ENCODE measurements at regions not wholly inside any gene's neighbourhood (a gene's known extent, or its start where the extent isn't known, plus 50 kb on each side); places are given as distances from the start of the nearest gene placed in this dataset.
A peak's percentile ranks its signal among the peaks of the same experiment; 100 is the strongest.

GRCh38 chr11:37484298-37484697, 886.3 kb upstream of the RAG2 start:
- Histone ChIP-seq H3K27me3 (ENCODE audit: control insufficient read depth, insufficient read depth, low read length) (no peaks in the 10 kb centered on the region), H3K36me3 (ENCODE audit: control insufficient read depth, insufficient read depth, low read length) (no peaks in the 10 kb centered on the region), H3K4me3 (ENCODE audit: low read depth, low read length) (no peak overlapping the region)
- TF ChIP-seq CTCF (IDR thresholded peaks at IDR 0.05; ENCODE audit: insufficient read depth, low read length, severe bottlenecking): no peak
- FAIRE-seq (no peak), DNase-seq (ENCODE audit: low read depth) (no peak)

GRCh38 chr11:37483761-37484160, 885.7 kb upstream of the RAG2 start:
- no peaks in the 10 kb centered on the region for H3K27me3 ChIP-seq (ENCODE audit: control insufficient read depth, insufficient read depth, low read length)
- DNase-seq (ENCODE audit: low read depth): no peak
- FAIRE-seq: no peak
- H3K36me3 ChIP-seq (ENCODE audit: control insufficient read depth, insufficient read depth, low read length): no peaks in the 10 kb centered on the region
- no peak overlapping the region for H3K4me3 ChIP-seq (ENCODE audit: low read depth, low read length)
- TF ChIP-seq CTCF (IDR thresholded peaks at IDR 0.05; ENCODE audit: insufficient read depth, low read length, severe bottlenecking): no peak

GRCh38 chr11:37474889-37475288, 876.9 kb upstream of the RAG2 start:
- H3K4me3 ChIP-seq (ENCODE audit: low read depth, low read length): no peak overlapping the region
- DNase-seq (ENCODE audit: low read depth): no peak
- FAIRE-seq: no peak
- H3K36me3 ChIP-seq (ENCODE audit: control insufficient read depth, insufficient read depth, low read length): no peaks in the 10 kb centered on the region
- no peak for TF ChIP-seq CTCF (IDR thresholded peaks at IDR 0.05; ENCODE audit: insufficient read depth, low read length, severe bottlenecking)
- no peaks in the 10 kb centered on the region for H3K27me3 ChIP-seq (ENCODE audit: control insufficient read depth, insufficient read depth, low read length)

GRCh38 chr11:37468344-37468743, 870.3 kb upstream of the RAG2 start:
- Histone ChIP-seq H3K27me3 (ENCODE audit: control insufficient read depth, insufficient read depth, low read length) (no peaks in the 10 kb centered on the region), H3K36me3 (ENCODE audit: control insufficient read depth, insufficient read depth, low read length) (no peaks in the 10 kb centered on the region), H3K4me3 (ENCODE audit: low read depth, low read length) (no peak overlapping the region)
- no peak for FAIRE-seq
- DNase-seq (ENCODE audit: low read depth): peak; percentile 2
- TF ChIP-seq CTCF (IDR thresholded peaks at IDR 0.05; ENCODE audit: insufficient read depth, low read length, severe bottlenecking): no peak

GRCh38 chr11:37465221-37465620, 867.2 kb upstream of the RAG2 start:
- DNase-seq (ENCODE audit: low read depth) (no peak), FAIRE-seq (no peak)
- no peak for TF ChIP-seq CTCF (IDR thresholded peaks at IDR 0.05; ENCODE audit: insufficient read depth, low read length, severe bottlenecking)
- no peaks in the 10 kb centered on the region for H3K27me3 ChIP-seq (ENCODE audit: control insufficient read depth, insufficient read depth, low read length)
- no peaks in the 10 kb centered on the region for H3K36me3 ChIP-seq (ENCODE audit: control insufficient read depth, insufficient read depth, low read length)
- H3K4me3 ChIP-seq (ENCODE audit: low read depth, low read length): no peak overlapping the region

- no peak for DNase-seq (ENCODE audit: low read depth)
- FAIRE-seq: no peak
- no peaks in the 10 kb centered on the region for H3K36me3 ChIP-seq (ENCODE audit: control insufficient read depth, insufficient read depth, low read length)
- no peaks in the 10 kb centered on the region for H3K27me3 ChIP-seq (ENCODE audit: control insufficient read depth, insufficient read depth, low read length)
- H3K4me3 ChIP-seq (ENCODE audit: low read depth, low read length): no peak overlapping the region
- TF ChIP-seq CTCF (IDR thresholded peaks at IDR 0.05; ENCODE audit: insufficient read depth, low read length, severe bottlenecking): no peak
Measured at GRCh38 chr11:37459456-37459855, 861.4 kb upstream of the RAG2 start.

Measured in bronchial epithelial cell (primary cell).